Memory B cell (primary cell): ENCODE measurements at regions not wholly inside any gene's neighbourhood (a gene's known extent, or its start where the extent isn't known, plus 50 kb on each side); places are given as distances from the start of the nearest gene placed in this dataset.

Source experiments
- ATAC-seq: fragments of 150-1000 bp; cut with Tn5 transposase; 2 replicates; pipeline ENCODE4 v1.10.0; 2021; ENCODE audit warnings: low read depth, mild to moderate bottlenecking, moderate library complexity
- DNase-seq, 2 donors: peaks; one replicate each; pipeline ENCODE4 v3.0.0; 2022; ENCODE audit warnings: low spot score in 2 of 2
- H3K27ac Mint-ChIP-seq: one replicate; pipeline ENCODE4 v1.8.0; 2022; ENCODE audit warnings: mild to moderate bottlenecking, moderate library complexity, mixed read lengths
- H3K27me3 Mint-ChIP-seq: one replicate; pipeline ENCODE4 v1.8.0; 2022; ENCODE audit warnings: mixed read lengths
- H3K36me3 Mint-ChIP-seq: one replicate; pipeline ENCODE4 v1.8.0; 2022; ENCODE audit warnings: mild to moderate bottlenecking, mixed read lengths
- H3K4me1 Mint-ChIP-seq: one replicate; pipeline ENCODE4 v1.8.0; 2022; ENCODE audit warnings: mixed read lengths
- H3K4me3 Mint-ChIP-seq: one replicate; pipeline ENCODE4 v1.8.0; 2022; ENCODE audit warnings: mild to moderate bottlenecking, moderate library complexity, mixed read lengths
- H3K9me3 Mint-ChIP-seq: one replicate; pipeline ENCODE4 v1.8.0; 2022; ENCODE audit warnings: mixed read lengths

- Mint-ChIP-seq H3K4me3 (no peak overlapping the region), H3K27me3 (peaks cover 12% of the 10 kb centered on the region), H3K36me3 (no peaks in the 10 kb centered on the region), H3K4me1 (no peaks in the 10 kb centered on the region), H3K27ac (no peak overlapping the region), H3K9me3 (no peaks in the 10 kb centered on the region)
- DNase-seq = no peak
- ATAC-seq = no peak
These were observed 710.6 kb upstream of the FANCL start for GRCh38 chr2:58951722-58952121.

- DNase-seq (no peak), ATAC-seq (no peak)
- Mint-ChIP-seq H3K4me1 (no peaks in the 10 kb centered on the region), H3K27me3 (peaks cover 12% of the 10 kb centered on the region), H3K9me3 (no peaks in the 10 kb centered on the region), H3K27ac (no peak overlapping the region), H3K36me3 (no peaks in the 10 kb centered on the region), H3K4me3 (no peak overlapping the region)
These were observed 709.8 kb upstream of the FANCL start for GRCh38 chr2:58950795-58951462.

- H3K4me1 Mint-ChIP-seq = no peaks in the 10 kb centered on the region
- peaks cover 13% of the 10 kb centered on the region for H3K9me3 Mint-ChIP-seq
- H3K4me3 Mint-ChIP-seq = no peak overlapping the region
- no peak overlapping the region for H3K27ac Mint-ChIP-seq
- H3K36me3 Mint-ChIP-seq = peaks cover 3% of the 10 kb centered on the region
- no peak for ATAC-seq
- peaks cover 5% of the 10 kb centered on the region for H3K27me3 Mint-ChIP-seq
- no peak for DNase-seq
These were observed 698.3 kb upstream of the FANCL start for GRCh38 chr2:58939388-58939787.

GRCh38 chr2:58938988-58939387, 697.9 kb upstream of the FANCL start:
- Mint-ChIP-seq H3K4me1 (no peaks in the 10 kb centered on the region), H3K27ac (no peak overlapping the region), H3K27me3 (peaks cover 5% of the 10 kb centered on the region), H3K36me3 (peaks cover 3% of the 10 kb centered on the region), H3K4me3 (no peak overlapping the region), H3K9me3 (peaks cover 11% of the 10 kb centered on the region)
- no peak for ATAC-seq
- DNase-seq = no peak

- no peak for ATAC-seq
- Mint-ChIP-seq H3K4me3 (no peak overlapping the region), H3K27me3 (peaks cover 3% of the 10 kb centered on the region), H3K4me1 (no peaks in the 10 kb centered on the region), H3K36me3 (no peaks in the 10 kb centered on the region), H3K27ac (no peak overlapping the region), H3K9me3 (no peaks in the 10 kb centered on the region)
- DNase-seq = no peak
These were observed 691.7 kb upstream of the FANCL start for GRCh38 chr2:58932801-58933200.

GRCh38 chr2:58930537-58930936, 689.4 kb upstream of the FANCL start:
- peaks cover 3% of the 10 kb centered on the region for H3K27me3 Mint-ChIP-seq
- H3K4me3 Mint-ChIP-seq = no peak overlapping the region
- no peaks in the 10 kb centered on the region for H3K36me3 Mint-ChIP-seq
- ATAC-seq = no peak
- DNase-seq = no peak
- H3K27ac Mint-ChIP-seq = no peak overlapping the region
- no peaks in the 10 kb centered on the region for H3K9me3 Mint-ChIP-seq
- H3K4me1 Mint-ChIP-seq = no peaks in the 10 kb centered on the region

- H3K27ac Mint-ChIP-seq = no peak overlapping the region
- no peak overlapping the region for H3K4me3 Mint-ChIP-seq
- H3K4me1 Mint-ChIP-seq = no peaks in the 10 kb centered on the region
- peaks cover 5% of the 10 kb centered on the region for H3K27me3 Mint-ChIP-seq
- no peaks in the 10 kb centered on the region for H3K9me3 Mint-ChIP-seq
- no peaks in the 10 kb centered on the region for H3K36me3 Mint-ChIP-seq
- DNase-seq (no peak), ATAC-seq (no peak)
These were observed 687.8 kb upstream of the FANCL start for GRCh38 chr2:58928973-58929372.

- Mint-ChIP-seq H3K4me3 (no peak overlapping the region), H3K36me3 (no peaks in the 10 kb centered on the region), H3K27ac (no peak overlapping the region), H3K4me1 (no peaks in the 10 kb centered on the region), H3K27me3 (peaks cover 5% of the 10 kb centered on the region), H3K9me3 (no peaks in the 10 kb centered on the region)
- DNase-seq (no peak), ATAC-seq (no peak)
These were observed 687.3 kb upstream of the FANCL start for GRCh38 chr2:58928391-58928790.

- no peaks in the 10 kb centered on the region for H3K36me3 Mint-ChIP-seq
- H3K9me3 Mint-ChIP-seq = no peaks in the 10 kb centered on the region
- peaks cover 5% of the 10 kb centered on the region for H3K27me3 Mint-ChIP-seq
- DNase-seq = no peak
- ATAC-seq = no peak
- no peak overlapping the region for H3K27ac Mint-ChIP-seq
- no peak overlapping the region for H3K4me3 Mint-ChIP-seq
- no peaks in the 10 kb centered on the region for H3K4me1 Mint-ChIP-seq
These were observed 685.0 kb upstream of the FANCL start for GRCh38 chr2:58926112-58926511.

- no peak for ATAC-seq
These were observed 684.6 kb upstream of the FANCL start for GRCh38 chr2:58925676-58926081.

GRCh38 chr2:58923869-58924268, 682.7 kb upstream of the FANCL start:
- no peak overlapping the region for H3K27ac Mint-ChIP-seq
- H3K4me3 Mint-ChIP-seq = no peak overlapping the region
- H3K36me3 Mint-ChIP-seq = no peaks in the 10 kb centered on the region
- H3K27me3 Mint-ChIP-seq = peaks cover 1% of the 10 kb centered on the region
- H3K4me1 Mint-ChIP-seq = no peaks in the 10 kb centered on the region
- H3K9me3 Mint-ChIP-seq = no peaks in the 10 kb centered on the region
- no peak for ATAC-seq
- DNase-seq = no peak

More at GRCh38 chr2:58925676-58926081, 684.6 kb upstream of the FANCL start:
- H3K27ac Mint-ChIP-seq = no peak overlapping the region
- no peak for DNase-seq
- H3K27me3 Mint-ChIP-seq = peaks cover 3% of the 10 kb centered on the region
- no peaks in the 10 kb centered on the region for H3K36me3 Mint-ChIP-seq
- no peaks in the 10 kb centered on the region for H3K9me3 Mint-ChIP-seq
- H3K4me3 Mint-ChIP-seq = no peak overlapping the region
- no peaks in the 10 kb centered on the region for H3K4me1 Mint-ChIP-seq

- H3K27me3 Mint-ChIP-seq = peaks cover 1% of the 10 kb centered on the region
- ATAC-seq (no peak), DNase-seq (no peak)
- H3K9me3 Mint-ChIP-seq = no peaks in the 10 kb centered on the region
- no peak overlapping the region for H3K4me3 Mint-ChIP-seq
- no peaks in the 10 kb centered on the region for H3K36me3 Mint-ChIP-seq
- H3K4me1 Mint-ChIP-seq = no peaks in the 10 kb centered on the region
- no peak overlapping the region for H3K27ac Mint-ChIP-seq
These were observed 681.1 kb upstream of the FANCL start for GRCh38 chr2:58922245-58922644.

- Mint-ChIP-seq H3K36me3 (no peaks in the 10 kb centered on the region), H3K27ac (no peak overlapping the region), H3K4me1 (no peaks in the 10 kb centered on the region), H3K4me3 (no peak overlapping the region), H3K9me3 (no peaks in the 10 kb centered on the region), H3K27me3 (peaks cover 1% of the 10 kb centered on the region)
- DNase-seq (no peak), ATAC-seq (no peak)
These were observed 680.6 kb upstream of the FANCL start for GRCh38 chr2:58921676-58922075.

GRCh38 chr2:58920001-58920400, 678.9 kb upstream of the FANCL start:
- DNase-seq (no peak), ATAC-seq (no peak)
- H3K27me3 Mint-ChIP-seq = peaks cover 1% of the 10 kb centered on the region
- no peak overlapping the region for H3K27ac Mint-ChIP-seq
- no peaks in the 10 kb centered on the region for H3K36me3 Mint-ChIP-seq
- H3K9me3 Mint-ChIP-seq = no peaks in the 10 kb centered on the region
- H3K4me3 Mint-ChIP-seq = no peak overlapping the region
- H3K4me1 Mint-ChIP-seq = no peaks in the 10 kb centered on the region

- ATAC-seq (no peak), DNase-seq (no peak)
- no peaks in the 10 kb centered on the region for H3K4me1 Mint-ChIP-seq
- no peaks in the 10 kb centered on the region for H3K9me3 Mint-ChIP-seq
- no peaks in the 10 kb centered on the region for H3K36me3 Mint-ChIP-seq
- H3K4me3 Mint-ChIP-seq = no peak overlapping the region
- H3K27me3 Mint-ChIP-seq = no peaks in the 10 kb centered on the region
- H3K27ac Mint-ChIP-seq = no peak overlapping the region
These were observed 678.2 kb upstream of the FANCL start for GRCh38 chr2:58919316-58919715.
